Fibroblast of pulmonary artery (primary cell): ENCODE measurements at regions not wholly inside any gene's neighbourhood (a gene's known extent, or its start where the extent isn't known, plus 50 kb on each side); places are given as distances from the start of the nearest gene placed in this dataset.
"Not testable (repeated sequence)": the region's sequence is repeated elsewhere in the genome, so short reads cannot be mapped to it uniquely, and the experiment has no call there.

Experiments used
- DNase-seq: peaks from one replicate; pipeline ENCODE4 v3.0.0-alpha.2; 2010; ENCODE audit warnings: low read depth
- H3K4me3 ChIP-seq: replicated peaks from 2 replicates; pipeline ENCODE4 v1.5.1; 2011; ENCODE audit warnings: low read depth, mild to moderate bottlenecking, control low read depth, low read length, moderate library complexity
- CTCF ChIP-seq: IDR thresholded peaks from 2 replicates; pipeline ENCODE4 v1.5.1; 2011; ENCODE audit warnings: mild to moderate bottlenecking, control low read depth, low read length, inconsistent platforms; ENCODE audit errors: missing control alignments

GRCh38 chr7:29679963-29680362 is 116.3 kb downstream of the PRR15 start:
- not testable (repeated sequence) for H3K4me3 ChIP-seq, DNase-seq

- not testable (repeated sequence) for DNase-seq
Measured at GRCh38 chr7:29680601-29681000, 117.0 kb downstream of the PRR15 start.

GRCh38 chr7:29684151-29684786 is 120.6 kb downstream of the PRR15 start:
- peak overlapping the region; percentile 60 for H3K4me3 ChIP-seq
- DNase-seq = peak; percentile 6

More at GRCh38 chr7:29680601-29681000, 117.0 kb downstream of the PRR15 start:
- H3K4me3 ChIP-seq = not testable (repeated sequence)

- H3K4me3 ChIP-seq = peak overlapping the region; percentile 60
- TF ChIP-seq CTCF = no peak
- DNase-seq = peak; percentile 77
Measured at GRCh38 chr7:29684787-29685650, 121.3 kb upstream of the WIPF3 start.

- H3K4me3 ChIP-seq = peak overlapping the region; percentile 60
- DNase-seq = not testable (repeated sequence)
Measured at GRCh38 chr7:29685651-29686271, 120.5 kb upstream of the WIPF3 start.

- not testable (repeated sequence) for DNase-seq
Measured at GRCh38 chr7:29690510-29690909, 115.8 kb upstream of the WIPF3 start.

GRCh38 chr7:29696402-29696801 is 109.9 kb upstream of the WIPF3 start:
- not testable (repeated sequence) for H3K4me3 ChIP-seq, DNase-seq

More at GRCh38 chr7:29690510-29690909, 115.8 kb upstream of the WIPF3 start:
- H3K4me3 ChIP-seq = not testable (repeated sequence)

- not testable (repeated sequence) for H3K4me3 ChIP-seq, DNase-seq
Measured at GRCh38 chr7:29699723-29700122, 106.6 kb upstream of the WIPF3 start.

- not testable (repeated sequence) for DNase-seq, H3K4me3 ChIP-seq
Measured at GRCh38 chr7:29701540-29701939, 104.8 kb upstream of the WIPF3 start.

- not testable (repeated sequence) for DNase-seq, H3K4me3 ChIP-seq
Measured at GRCh38 chr7:29703830-29704229, 102.5 kb upstream of the WIPF3 start.

GRCh38 chr7:29709002-29709401 is 97.3 kb upstream of the WIPF3 start:
- not testable (repeated sequence) for DNase-seq, H3K4me3 ChIP-seq

GRCh38 chr7:29723127-29723526 is 83.2 kb upstream of the WIPF3 start:
- DNase-seq = peak; percentile 87
- H3K4me3 ChIP-seq = not testable (repeated sequence)

- H3K4me3 ChIP-seq = no peak overlapping the region
- peak; percentile 57 for DNase-seq
- no peak for TF ChIP-seq CTCF
Measured at GRCh38 chr7:29723599-29723998, 82.7 kb upstream of the WIPF3 start.

- H3K4me3 ChIP-seq, DNase-seq: not testable (repeated sequence)
Measured at GRCh38 chr7:29729534-29730165, 76.7 kb upstream of the WIPF3 start.
